CD4-positive, alpha-beta T cell (primary cell): ENCODE measurements at regions not wholly inside any gene's neighbourhood (a gene's known extent, or its start where the extent isn't known, plus 50 kb on each side); places are given as distances from the start of the nearest gene placed in this dataset.
A peak's percentile ranks its signal among the peaks of the same experiment; 100 is the strongest.

Experiments
- ATAC-seq: fragments of 200-7000 bp; cut with Tn5 transposase; one replicate; pipeline ENCODE4 v1.10.0; 2022; ENCODE audit warnings: mild to moderate bottlenecking; ENCODE audit not compliant: poor library complexity
- CTCF ChIA-PET: fragments of 350-600 bp; sonication (Branson Sonifier 250); formaldehyde crosslinking; loops from one replicate; lab custom pipeline; 2021; ENCODE audit warnings: antibody characterized with exemption, inconsistent platforms; lab: Charles Lee
- POLR2A ChIA-PET: fragments of 350-600 bp; sonication (Branson Sonifier 250); formaldehyde crosslinking; loops from one replicate; lab custom pipeline; 2021; ENCODE audit warnings: antibody characterized with exemption, inconsistent platforms; lab: Charles Lee
- DNase-seq, 14 experiments: peaks; one replicate each; pipeline ENCODE4 v3.0.0-alpha.2; 2013 to 2020; ENCODE audit warnings: mixed read lengths in 2 of 14
- H3K27ac ChIP-seq, 2 donors: one replicate each; pipeline versions ENCODE4 v1.5.1 to v1.7.0; 2013; ENCODE audit warnings: low read length in 2 of 2, low read depth in 1 of 2, mild to moderate bottlenecking in 1 of 2
- H3K27me3 ChIP-seq, 2 experiments: 1 replicate in 1 of 2; 2 replicates in 1 of 2; pipeline versions ENCODE4 v1.6.1 to v1.7.0; 2013; ENCODE audit warnings: low read length in 2 of 2, control low read depth in 1 of 2, mild to moderate bottlenecking in 1 of 2, moderate library complexity in 1 of 2; ENCODE audit not compliant: insufficient read depth in 2 of 2, control insufficient read depth in 1 of 2
- H3K36me3 ChIP-seq: one replicate; pipeline ENCODE4 v1.6.1; 2013; ENCODE audit warnings: low read length, control low read depth; ENCODE audit not compliant: insufficient read depth
- H3K4me1 ChIP-seq: one replicate; pipeline ENCODE4 v1.6.1; 2013; ENCODE audit warnings: low read length, control low read depth; ENCODE audit not compliant: insufficient read depth
- H3K4me3 ChIP-seq: one replicate; pipeline ENCODE4 v1.5.1; 2013; ENCODE audit warnings: mild to moderate bottlenecking, low read length, moderate library complexity
- H3K9me3 ChIP-seq, 2 experiments: 1 replicate in 1 of 2; 2 replicates in 1 of 2; pipeline versions ENCODE4 v1.6.1 to v1.7.0; 2013; ENCODE audit warnings: low read length in 2 of 2, mild to moderate bottlenecking in 2 of 2, control low read depth in 1 of 2, moderate library complexity in 1 of 2; ENCODE audit not compliant: control insufficient read depth in 1 of 2, insufficient read depth in 1 of 2
- H3K27ac Mint-ChIP-seq: one replicate; pipeline ENCODE4 v1.8.0; 2020; ENCODE audit warnings: mixed read lengths
- H3K27me3 Mint-ChIP-seq: one replicate; pipeline ENCODE4 v1.8.0; 2021; ENCODE audit warnings: mixed read lengths
- H3K36me3 Mint-ChIP-seq: one replicate; pipeline ENCODE4 v1.8.0; 2021; ENCODE audit warnings: low read depth, mixed read lengths
- H3K4me1 Mint-ChIP-seq: one replicate; pipeline ENCODE4 v1.8.0; 2021; ENCODE audit warnings: low read depth, mixed read lengths
- H3K4me3 Mint-ChIP-seq: one replicate; pipeline ENCODE4 v1.8.0; 2020; ENCODE audit warnings: mild to moderate bottlenecking, mixed read lengths
- H3K9me3 Mint-ChIP-seq: one replicate; pipeline ENCODE4 v1.8.0; 2020; ENCODE audit warnings: mixed read lengths
- CTCF ChIP-seq: fragments of 200-600 bp; IDR thresholded peaks from one replicate; pipeline ENCODE4 v1.8.0; 2022; ENCODE audit warnings: antibody characterized with exemption, mild to moderate bottlenecking
- intact Hi-C, 2 experiments: fragments of 100-400 bp; cut with DNase I in 1 of 2; cut with micrococcal nuclease in 1 of 2; formaldehyde crosslinking; loops; one replicate each; pipeline versions ENCODE4 v1.15.1 to v1.9.0; 2023 to 2025; cut with DNase I, micrococcal nuclease

- Histone ChIP-seq H3K27ac (no peak overlapping the region), H3K9me3 (no peaks in the 10 kb centered on the region), H3K4me1 (no peaks in the 10 kb centered on the region), H3K4me3 (no peak overlapping the region), H3K36me3 (no peaks in the 10 kb centered on the region), H3K27me3 (no peaks in the 10 kb centered on the region)
- intact Hi-C loops: no loop called here
- DNase-seq (no peak), ATAC-seq (no peak)
- H3K4me3 Mint-ChIP-seq: no peak overlapping the region
- no peaks in the 10 kb centered on the region for H3K4me1 Mint-ChIP-seq
- no peak overlapping the region for H3K27ac Mint-ChIP-seq
- no peaks in the 10 kb centered on the region for H3K27me3 Mint-ChIP-seq
- CTCF ChIA-PET: no interaction called here
- no peaks in the 10 kb centered on the region for H3K9me3 Mint-ChIP-seq
- H3K36me3 Mint-ChIP-seq: no peaks in the 10 kb centered on the region
- TF ChIP-seq CTCF: peak; percentile 6
- POLR2A ChIA-PET: no interaction called here
Measured at GRCh38 chr5:91929522-91929817, 546.4 kb upstream of the ARRDC3 start.

- Histone ChIP-seq H3K36me3 (no peaks in the 10 kb centered on the region), H3K27me3 (no peaks in the 10 kb centered on the region), H3K4me1 (no peaks in the 10 kb centered on the region), H3K4me3 (no peak overlapping the region), H3K27ac (no peak overlapping the region), H3K9me3 (no peaks in the 10 kb centered on the region)
- TF ChIP-seq CTCF: peak; percentile 17
- Mint-ChIP-seq H3K4me3 (no peak overlapping the region), H3K36me3 (no peaks in the 10 kb centered on the region), H3K27me3 (no peaks in the 10 kb centered on the region), H3K27ac (no peak overlapping the region), H3K9me3 (no peaks in the 10 kb centered on the region), H3K4me1 (no peaks in the 10 kb centered on the region)
- ChIA-PET CTCF (no interaction called here), POLR2A (no interaction called here)
- DNase-seq (no peak), ATAC-seq (no peak)
- intact Hi-C loops: no loop called here
Measured at GRCh38 chr5:91928754-91929521, 545.8 kb upstream of the ARRDC3 start.

- H3K27me3 ChIP-seq: no peaks in the 10 kb centered on the region
- no peak overlapping the region for H3K27ac ChIP-seq
- TF ChIP-seq CTCF: no peak
- intact Hi-C loops: no loop called here
- no peaks in the 10 kb centered on the region for H3K36me3 ChIP-seq
- Mint-ChIP-seq H3K4me1 (no peaks in the 10 kb centered on the region), H3K36me3 (no peaks in the 10 kb centered on the region), H3K27me3 (no peaks in the 10 kb centered on the region), H3K27ac (no peak overlapping the region), H3K4me3 (no peak overlapping the region), H3K9me3 (no peaks in the 10 kb centered on the region)
- H3K4me1 ChIP-seq: no peaks in the 10 kb centered on the region
- H3K9me3 ChIP-seq: no peaks in the 10 kb centered on the region
- POLR2A ChIA-PET: no interaction called here
- no peak for DNase-seq
- CTCF ChIA-PET: no interaction called here
- H3K4me3 ChIP-seq: no peak overlapping the region
- no peak for ATAC-seq
Measured at GRCh38 chr5:91927439-91927838, 544.3 kb upstream of the ARRDC3 start.
